Brain microvascular endothelial cell (primary cell): ENCODE measurements at regions not wholly inside any gene's neighbourhood (a gene's known extent, or its start where the extent isn't known, plus 50 kb on each side); places are given as distances from the start of the nearest gene placed in this dataset.

Experiments
- DNase-seq: peaks from one replicate; pipeline ENCODE4 v3.0.0-alpha.2; 2020
- H3K27ac ChIP-seq: fragments of 250-450 bp; sonication (Bioruptor Pico); 2 replicates; pipeline ENCODE4 v1.5.1; 2020; ENCODE audit warnings: mild to moderate bottlenecking, moderate library complexity
- H3K27me3 ChIP-seq: fragments of 250-450 bp; sonication (Bioruptor Pico); replicated peaks from 2 replicates; pipeline ENCODE4 v1.5.1; 2020; ENCODE audit warnings: mild to moderate bottlenecking
- H3K36me3 ChIP-seq: fragments of 250-450 bp; sonication (Bioruptor Pico); replicated peaks from 2 replicates; pipeline ENCODE4 v1.5.1; 2020; ENCODE audit warnings: mild to moderate bottlenecking
- H3K4me3 ChIP-seq: 2 replicates; pipeline ENCODE4 v1.5.1; 2011; ENCODE audit warnings: low read depth, mild to moderate bottlenecking, control low read depth, low read length, moderate library complexity
- CTCF ChIP-seq: IDR thresholded peaks from 2 replicates; pipeline ENCODE4 v1.5.1; 2011; ENCODE audit warnings: low read depth, mild to moderate bottlenecking, moderate library complexity, low read length, control low read depth, inconsistent platforms; ENCODE audit errors: missing control alignments
- in situ Hi-C: cut with HindIII; loops from 2 replicates; pipeline ENCODE4 v1.10.0; 2017; ENCODE audit warnings: low sequenced_read_pairs, low pct_ligation_motif_present

DNA sequence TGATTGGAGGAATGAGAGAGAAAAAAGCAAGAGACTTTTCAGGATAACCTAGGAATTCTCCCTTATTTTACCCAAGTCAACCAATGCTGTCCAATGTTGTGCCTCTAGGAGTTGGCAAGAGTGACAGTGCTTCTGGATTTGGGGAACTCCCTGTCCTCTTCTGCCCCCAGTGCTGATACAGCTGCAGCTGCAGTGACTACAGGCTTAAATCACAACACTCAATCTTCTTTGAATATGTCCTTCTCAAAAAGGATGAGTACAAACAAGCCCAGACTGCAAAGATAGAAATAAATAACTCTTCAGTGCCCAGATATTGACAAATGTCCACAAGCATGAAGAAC, 141.0 kb upstream of the COL21A1 start:
- Histone ChIP-seq H3K4me3 (no peak overlapping the region), H3K27ac (no peak overlapping the region), H3K36me3 (no peaks in the 10 kb centered on the region), H3K27me3 (no peaks in the 10 kb centered on the region)
- no peak for TF ChIP-seq CTCF
- in situ Hi-C loops, result no loop called here
- DNase-seq, result no peak

GRCh38 chr6:56387621-56388414, 140.4 kb upstream of the COL21A1 start:
- Histone ChIP-seq H3K36me3 (no peaks in the 10 kb centered on the region), H3K27ac (no peak overlapping the region), H3K4me3 (no peak overlapping the region), H3K27me3 (no peaks in the 10 kb centered on the region)
- DNase-seq, result no peak
- no peak for TF ChIP-seq CTCF
- in situ Hi-C loops, result no loop called here

GRCh38 chr6:56386717-56387116, 139.3 kb upstream of the COL21A1 start:
- Histone ChIP-seq H3K4me3 (no peak overlapping the region), H3K27me3 (no peaks in the 10 kb centered on the region), H3K36me3 (no peaks in the 10 kb centered on the region), H3K27ac (no peak overlapping the region)
- in situ Hi-C loops, result no loop called here
- DNase-seq, result no peak
- no peak for TF ChIP-seq CTCF

GRCh38 chr6:56385981-56386593, 138.7 kb upstream of the COL21A1 start:
- DNase-seq, result no peak
- no peaks in the 10 kb centered on the region for H3K27me3 ChIP-seq
- no peaks in the 10 kb centered on the region for H3K36me3 ChIP-seq
- no peak overlapping the region for H3K4me3 ChIP-seq
- no peak for TF ChIP-seq CTCF
- H3K27ac ChIP-seq, result no peak overlapping the region
- in situ Hi-C loops, result no loop called here

DNA sequence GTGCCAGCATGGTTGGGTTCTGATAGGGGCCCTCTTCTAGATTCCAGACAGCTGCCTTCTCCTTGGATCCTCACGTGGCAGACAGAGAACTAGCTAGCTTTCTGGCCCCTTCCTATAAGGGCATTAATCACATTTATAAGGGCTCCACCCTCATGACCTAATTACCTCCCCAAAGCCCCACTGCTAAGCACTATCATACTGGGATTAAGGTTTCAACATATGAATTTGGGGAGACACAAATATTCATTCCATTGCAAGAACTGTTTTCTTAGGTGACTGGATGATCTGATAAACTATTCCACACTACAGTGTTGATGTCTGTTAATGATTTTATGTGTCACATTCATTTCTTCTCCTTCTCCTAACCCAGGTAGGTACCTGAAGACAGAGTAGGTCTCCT, 135.8 kb upstream of the COL21A1 start:
- in situ Hi-C loops, result no loop called here
- DNase-seq, result no peak
- no peak for TF ChIP-seq CTCF
- no peaks in the 10 kb centered on the region for H3K27me3 ChIP-seq
- H3K4me3 ChIP-seq, result no peak overlapping the region
- no peaks in the 10 kb centered on the region for H3K36me3 ChIP-seq
- H3K27ac ChIP-seq, result no peak overlapping the region
